ENCODE measurements at regions not wholly inside any gene's neighbourhood (a gene's known extent, or its start where the extent isn't known, plus 50 kb on each side); places are given as distances from the start of the nearest gene placed in this dataset.

DNA sequence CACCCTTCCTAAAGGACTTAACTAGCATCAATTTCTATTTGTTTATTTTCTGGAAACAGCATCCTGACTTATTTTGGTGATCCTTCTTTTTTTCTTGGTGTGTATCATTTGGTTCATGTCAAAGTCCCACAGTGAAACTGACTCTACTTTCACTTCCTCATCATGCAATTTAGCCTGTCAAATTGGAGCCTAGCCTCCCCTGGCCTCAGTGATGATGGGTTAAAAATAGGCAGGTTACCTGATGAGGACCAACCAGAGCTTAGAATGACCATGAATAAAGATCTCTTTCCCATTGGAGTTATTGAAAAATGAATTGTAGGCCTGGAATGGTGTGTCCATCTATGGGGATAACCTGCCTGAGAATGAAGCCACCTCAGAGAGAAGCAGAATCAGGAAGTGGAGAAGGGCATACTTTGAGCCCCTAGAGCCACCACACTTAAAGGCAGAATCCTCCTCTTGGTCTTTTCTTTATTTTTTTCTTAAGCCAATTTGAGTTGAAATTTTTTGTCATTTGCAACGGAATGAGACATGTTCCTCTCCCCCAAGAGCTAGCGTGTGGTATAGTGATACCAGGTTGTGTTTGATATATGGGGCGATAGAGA lies 105.6 kb downstream of the BTBD3 start:
- DNase-seq, result no peak

DNA sequence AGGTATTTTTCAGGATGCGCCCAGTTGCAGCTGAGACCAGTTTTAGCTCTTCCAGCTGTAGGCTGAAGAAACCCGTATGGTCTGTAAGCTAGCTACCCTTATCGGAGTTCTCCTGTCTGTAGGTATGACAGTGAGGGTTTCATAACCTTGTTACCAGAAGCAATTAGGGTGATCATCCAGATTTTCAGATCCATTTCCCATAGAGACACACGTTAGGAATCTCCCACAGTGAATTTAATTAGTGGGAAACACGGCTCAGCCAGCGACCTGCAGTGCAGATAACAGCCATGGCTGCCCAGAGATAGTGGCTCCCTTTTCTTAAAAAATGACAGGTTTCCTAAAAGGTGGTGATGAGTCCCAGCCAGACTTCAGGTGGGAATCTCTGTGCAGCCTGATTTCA lies 111.1 kb downstream of the BTBD3 start:
- DNase-seq, result no peak

DNA sequence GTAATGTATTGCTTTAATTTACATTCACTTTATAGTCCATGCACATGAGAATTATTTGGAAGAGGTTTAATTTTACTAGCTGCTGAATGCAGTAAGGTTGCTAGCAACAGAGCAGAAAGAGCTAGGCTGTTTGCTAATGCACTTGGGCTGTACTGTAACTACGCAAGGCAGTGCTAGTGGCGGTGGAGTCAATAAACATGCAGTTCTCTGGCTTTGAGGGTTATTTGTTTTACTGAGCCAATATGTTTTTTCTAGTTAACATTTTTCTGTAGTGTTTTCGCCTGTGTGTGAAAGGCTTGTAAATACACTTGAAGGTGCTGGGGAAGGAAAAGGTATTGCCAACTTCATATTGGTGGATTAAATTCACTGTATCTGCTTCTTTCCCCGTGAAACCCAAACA lies 112.8 kb downstream of the BTBD3 start:
- no peak for DNase-seq

DNA sequence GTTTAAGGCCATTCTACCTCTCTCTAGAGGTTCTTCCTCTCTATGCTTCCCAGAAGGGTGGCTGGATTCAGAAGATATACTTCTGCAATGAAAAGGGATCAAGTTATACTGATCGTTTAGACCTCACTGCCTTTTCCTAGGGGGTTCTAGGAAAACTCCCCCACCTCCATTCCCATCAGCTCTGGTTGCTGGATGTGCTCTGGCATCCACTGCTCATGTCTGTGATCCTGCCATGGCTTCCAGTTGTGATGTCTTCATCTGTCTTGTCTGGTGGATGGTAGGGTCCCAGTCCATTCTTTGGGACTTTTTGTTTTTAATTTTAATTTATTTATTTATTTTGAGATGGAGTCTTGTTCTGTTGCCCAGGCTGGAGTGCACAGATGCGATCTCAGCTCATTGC lies 118.4 kb downstream of the BTBD3 start:
- DNase-seq, result no peak

DNA sequence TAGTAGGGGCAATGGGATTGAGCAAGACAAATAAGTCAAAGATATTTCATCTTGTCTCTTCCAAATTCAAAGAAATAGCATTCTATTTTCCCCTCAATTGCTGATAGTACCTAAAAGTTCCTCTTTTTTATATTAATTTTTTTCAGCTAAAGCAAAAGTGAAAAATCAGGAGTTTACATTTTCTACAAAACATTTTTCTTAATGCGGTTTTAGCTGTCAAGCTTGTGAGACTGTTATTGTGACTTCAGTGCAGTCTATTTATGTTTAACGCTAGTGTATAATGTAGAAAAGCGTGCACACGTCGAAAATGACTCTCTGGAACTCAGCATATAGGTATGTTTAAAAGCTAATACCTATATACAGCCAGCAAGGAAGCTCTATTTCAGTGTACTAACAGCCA lies 119.8 kb downstream of the BTBD3 start:
- DNase-seq, result no peak

DNA sequence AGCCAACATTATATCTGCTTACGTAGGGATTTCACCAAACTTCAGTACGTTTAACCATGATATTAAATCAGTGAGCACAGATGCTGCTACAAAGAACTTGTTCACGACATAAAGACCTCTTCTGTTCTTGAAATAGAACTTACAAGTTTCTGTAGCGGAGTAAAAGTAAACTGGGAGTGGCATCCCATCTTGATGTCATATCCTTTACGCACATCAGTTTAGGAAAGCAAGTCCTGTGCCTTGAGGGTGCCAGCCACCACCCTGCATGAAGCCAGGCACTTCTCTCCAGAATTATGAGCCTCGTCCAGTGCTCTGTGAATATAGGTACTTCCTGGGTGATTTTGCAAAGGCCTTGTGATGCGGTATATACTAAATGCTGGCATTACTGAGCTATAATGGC lies 122.6 kb downstream of the BTBD3 start:
- no peak for DNase-seq

DNA sequence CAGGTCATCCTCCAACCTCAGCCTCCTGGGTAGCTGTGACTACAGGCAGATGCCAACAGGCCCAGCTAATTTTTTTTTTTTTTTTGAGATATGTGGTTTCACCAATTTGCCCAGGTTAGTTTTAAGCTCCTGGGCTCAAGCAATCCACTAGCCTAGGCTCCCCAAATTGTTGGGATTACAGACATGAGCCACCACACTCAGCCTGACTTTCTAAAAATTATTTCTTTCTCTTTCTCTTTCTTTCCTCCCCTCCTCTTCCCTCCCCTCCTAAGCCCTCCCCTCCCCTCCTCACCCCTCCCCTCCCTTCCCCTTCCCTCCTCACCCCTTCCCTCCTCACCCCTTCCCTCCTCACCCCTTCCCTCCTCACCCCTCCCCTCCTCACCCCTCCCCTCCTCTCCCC lies 127.3 kb downstream of the BTBD3 start:
- DNase-seq, result no peak

DNA sequence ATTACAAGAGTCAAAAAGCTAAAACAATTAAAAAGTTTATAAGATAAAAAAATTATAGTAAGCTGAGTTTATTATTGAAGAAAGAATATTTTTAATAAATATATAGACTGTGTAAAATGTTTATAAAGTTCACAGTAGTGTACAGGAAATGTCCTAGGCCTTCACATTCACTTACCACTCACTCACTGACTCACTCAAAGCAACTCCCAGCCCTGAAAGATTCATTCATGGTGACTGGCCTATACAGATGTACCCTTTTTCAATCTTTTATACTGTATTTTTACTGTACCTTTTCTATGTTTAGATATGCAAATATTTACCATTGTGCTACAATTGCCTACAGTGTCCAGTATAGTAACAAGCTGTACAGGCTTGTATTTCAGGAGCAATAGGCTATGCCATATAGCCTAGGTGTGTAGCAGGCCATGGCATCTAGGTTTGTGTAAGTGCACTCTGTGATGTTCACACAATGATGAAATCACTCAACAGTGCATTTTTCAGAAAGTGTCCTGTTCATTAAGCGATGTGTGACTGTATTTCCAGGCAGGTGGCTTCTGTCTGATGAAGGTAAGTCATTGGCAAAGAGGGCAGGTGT lies 130.2 kb downstream of the BTBD3 start:
- no peak for DNase-seq

DNA sequence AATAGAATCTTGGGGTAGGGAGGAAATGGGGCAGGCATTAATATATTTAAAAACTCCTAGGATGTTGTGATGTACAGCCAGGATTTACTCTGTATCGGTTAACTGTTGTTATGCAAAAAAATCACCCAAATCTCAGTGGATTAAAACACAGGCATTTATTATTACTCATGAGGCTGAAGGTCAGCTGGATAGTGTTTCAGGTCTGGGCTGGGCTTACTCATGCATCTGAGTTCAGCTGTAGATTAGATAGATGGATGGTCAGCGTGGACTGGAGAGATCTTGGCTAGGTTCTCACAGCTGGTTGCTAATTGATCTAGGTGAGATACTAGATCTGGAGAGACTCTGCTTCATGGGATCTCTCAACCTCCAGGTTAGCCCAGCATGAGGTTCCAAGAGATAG lies 131.4 kb downstream of the BTBD3 start:
- DNase-seq, result no peak

DNA sequence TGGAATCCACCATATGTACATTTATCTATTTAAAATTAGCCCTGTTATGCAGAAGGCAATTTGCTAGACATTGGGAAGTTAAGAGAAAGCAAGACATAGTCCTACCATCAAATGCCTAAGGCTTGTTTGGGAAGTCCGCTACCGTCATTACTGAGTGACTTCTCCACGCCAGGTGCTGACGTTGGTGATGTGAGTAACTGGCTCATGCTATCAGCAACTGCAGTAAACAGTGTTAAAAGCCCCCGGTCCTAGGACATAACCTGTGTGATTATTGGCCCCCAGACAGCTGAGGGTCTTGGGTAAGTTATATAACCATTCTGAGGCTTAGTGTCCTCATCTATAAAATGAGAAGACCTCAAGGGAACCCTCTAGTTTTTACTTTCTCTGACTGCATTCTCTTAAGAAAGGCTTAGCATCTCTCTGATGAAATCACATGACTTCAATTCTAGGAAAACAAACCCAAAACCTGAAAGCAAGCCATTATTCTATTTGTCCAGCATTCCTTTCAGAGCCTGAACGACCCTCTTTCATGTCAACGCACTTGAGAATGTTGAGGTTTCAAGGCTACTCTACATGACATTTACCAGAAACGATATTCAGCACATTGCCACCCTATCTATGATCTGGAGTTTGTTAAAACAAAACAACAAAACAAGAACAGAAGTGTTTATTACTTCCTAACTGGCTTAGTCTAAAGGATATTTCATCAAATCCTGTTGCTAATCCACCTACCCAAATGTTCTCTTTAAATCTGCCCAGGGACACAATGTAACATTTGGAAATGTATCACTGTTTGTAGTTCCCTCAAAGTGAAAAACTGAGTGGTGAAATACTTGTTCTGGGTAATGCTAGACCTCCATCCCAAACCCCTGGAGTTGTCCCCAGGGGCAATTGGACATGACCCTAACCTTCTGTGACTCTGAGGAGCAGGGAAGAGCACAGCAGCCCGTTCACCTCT lies 133.8 kb downstream of the BTBD3 start:
- DNase-seq, result no peak

DNA sequence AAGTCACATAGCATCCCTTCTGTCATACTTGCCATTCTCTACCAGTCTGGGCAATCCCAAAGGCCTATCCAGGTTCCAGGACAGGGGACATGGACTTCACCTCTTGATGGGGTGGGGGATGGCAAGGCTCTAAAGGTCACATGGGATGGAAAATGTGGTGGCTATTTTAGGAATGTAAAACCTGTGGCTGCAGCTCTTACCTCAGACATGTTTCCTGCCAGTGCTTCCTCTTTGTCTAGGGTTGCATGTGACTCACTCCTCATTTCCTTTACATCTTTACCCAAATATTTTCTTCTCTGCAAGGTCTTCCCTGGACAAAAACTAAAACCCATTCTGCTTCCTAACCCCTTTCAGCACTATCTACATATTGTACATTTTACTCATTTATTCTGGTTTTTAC lies 135.7 kb downstream of the BTBD3 start:
- no peak for DNase-seq

DNA sequence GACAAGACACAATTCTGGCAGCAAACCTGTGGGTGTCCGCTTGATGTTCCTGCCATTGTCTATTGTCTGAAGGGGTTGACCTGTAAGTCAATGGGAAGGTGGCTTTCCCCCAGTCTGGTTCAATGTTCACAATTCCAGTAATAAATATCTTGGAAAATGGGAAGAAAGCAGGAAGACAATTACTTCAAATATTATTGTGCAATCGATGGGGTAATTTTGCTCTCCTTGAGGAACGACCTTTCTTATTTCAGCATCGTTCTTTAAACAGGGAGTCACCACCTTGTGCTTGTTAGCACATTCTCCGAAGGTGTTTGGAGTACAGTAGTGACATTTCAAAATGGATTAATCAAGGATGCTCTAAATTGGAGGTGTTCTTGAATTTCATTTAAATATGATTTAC lies 136.9 kb downstream of the BTBD3 start:
- DNase-seq, result no peak

DNA sequence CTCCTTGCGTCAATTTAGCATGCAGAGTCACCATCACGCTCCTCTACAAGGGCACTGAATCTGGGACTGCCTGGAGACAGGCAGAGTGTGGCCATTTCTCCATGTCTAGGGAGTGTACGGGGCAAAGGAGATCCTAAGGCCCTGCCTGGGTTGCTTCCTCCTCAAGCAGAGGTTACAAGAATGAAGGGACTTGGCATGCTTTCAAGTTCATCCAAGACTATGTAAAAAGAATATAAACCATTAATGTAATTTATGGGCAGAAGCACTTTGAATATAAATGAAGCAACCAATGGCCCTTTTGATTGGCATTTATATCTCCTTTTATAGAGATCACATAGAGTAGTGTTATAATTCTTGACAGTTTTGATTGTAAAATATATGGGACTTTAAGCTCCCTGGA lies 137.5 kb downstream of the BTBD3 start:
- DNase-seq, result no peak

DNA sequence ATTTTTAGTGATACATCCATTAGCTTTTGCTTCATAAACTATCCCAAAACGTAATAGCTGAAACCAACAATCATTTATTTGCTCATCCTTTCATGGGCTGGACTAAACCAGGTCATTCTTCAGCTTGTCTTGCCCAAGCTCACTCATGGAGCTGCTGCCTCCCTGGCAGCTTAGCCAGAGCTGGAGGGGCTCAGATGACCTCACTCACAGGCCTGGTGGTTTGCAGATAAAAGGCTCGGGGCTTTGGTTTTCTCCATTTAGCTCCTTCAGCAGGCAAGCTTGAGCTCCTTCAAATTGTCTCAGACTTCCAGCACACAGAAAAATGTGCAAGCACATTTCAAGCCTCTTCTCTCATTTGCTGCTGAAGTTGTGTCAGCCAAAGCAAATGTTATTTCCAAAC lies 139.1 kb downstream of the BTBD3 start:
- no peak for DNase-seq

DNA sequence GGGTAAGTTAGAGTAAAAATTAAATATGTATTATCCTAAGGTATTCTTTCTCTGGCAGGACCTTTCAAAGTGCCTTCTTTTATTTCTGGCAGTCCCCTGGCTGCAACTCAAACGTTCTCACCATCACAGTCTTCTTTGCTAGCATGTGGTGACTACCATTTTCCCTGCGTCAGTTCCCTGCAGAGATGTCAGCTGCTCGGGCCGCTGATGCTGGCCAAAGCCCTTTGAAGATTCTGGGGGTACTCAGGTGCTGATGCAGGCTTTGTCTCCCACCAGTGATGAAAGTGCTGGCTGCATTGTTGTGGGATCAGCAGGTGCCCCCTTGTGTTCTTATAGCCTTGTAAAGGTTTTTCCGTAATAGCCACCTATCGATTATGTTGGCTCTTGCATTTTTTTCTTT lies 140.1 kb downstream of the BTBD3 start:
- DNase-seq, result no peak

DNA sequence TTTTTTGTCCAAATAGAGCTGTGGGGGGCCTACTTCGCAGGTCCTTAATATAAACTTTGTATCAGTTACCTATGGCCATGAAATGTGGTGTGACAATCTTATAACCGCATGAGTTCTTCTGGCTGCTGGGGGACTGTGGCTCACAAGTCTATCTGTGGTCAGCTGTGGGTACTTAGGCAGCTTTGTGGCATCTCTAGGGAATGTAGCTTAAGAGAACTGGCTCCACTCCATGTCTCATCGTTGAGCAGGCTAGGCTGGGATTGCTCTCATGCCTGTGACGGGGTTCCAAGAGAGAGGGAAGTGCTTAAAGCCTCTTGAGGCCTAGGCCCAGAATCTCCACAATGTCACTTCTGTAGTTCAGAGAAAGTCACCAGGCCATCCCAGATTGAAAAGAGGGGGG lies 140.5 kb downstream of the BTBD3 start:
- DNase-seq, result no peak

DNA sequence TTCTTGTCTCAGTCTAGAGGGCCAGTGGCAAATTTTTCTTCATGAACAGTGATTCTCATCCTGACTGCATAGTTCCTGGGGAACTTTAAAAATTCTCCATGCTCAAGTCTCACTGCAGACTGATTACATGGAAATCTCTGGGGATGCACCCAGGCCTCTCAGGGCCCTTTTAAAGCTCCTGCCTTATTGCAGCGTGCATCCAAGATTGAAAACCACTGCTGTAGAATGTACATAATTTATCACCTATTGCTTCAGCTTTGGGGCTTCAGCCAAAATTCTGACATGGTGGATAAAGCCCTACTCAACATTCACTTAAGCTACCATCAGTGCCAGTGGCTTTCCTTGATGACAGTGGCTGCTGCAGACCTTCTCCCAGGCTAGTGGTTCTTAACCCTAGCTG lies 143.8 kb downstream of the BTBD3 start:
- DNase-seq, result no peak

DNA sequence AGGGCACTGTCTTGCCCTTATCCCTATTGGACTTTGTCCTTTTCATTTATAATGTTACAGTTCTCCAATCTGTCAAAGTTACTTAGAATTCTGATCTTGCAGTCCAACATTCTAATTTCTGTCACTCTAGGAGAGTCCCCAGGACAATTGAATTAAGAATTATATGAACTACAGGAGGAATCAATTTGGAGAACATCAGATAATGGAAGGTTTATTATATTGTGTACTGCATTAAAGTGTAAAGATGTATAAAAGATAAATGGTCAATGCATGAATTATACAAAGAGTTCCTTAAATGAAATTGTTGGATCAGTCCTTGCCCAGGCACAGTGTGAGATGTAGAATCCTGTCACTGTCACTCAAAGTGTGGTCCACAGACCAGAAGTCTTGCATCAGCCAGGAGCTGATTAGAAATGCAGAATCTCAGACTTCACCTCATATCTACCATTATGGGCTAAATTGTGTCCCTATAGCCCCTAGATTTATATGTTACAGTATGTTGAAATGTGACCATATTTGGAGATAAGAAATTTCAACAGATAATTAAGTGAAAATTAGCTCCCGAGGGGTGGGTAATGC lies 145.5 kb downstream of the BTBD3 start:
- no peak for DNase-seq

DNA sequence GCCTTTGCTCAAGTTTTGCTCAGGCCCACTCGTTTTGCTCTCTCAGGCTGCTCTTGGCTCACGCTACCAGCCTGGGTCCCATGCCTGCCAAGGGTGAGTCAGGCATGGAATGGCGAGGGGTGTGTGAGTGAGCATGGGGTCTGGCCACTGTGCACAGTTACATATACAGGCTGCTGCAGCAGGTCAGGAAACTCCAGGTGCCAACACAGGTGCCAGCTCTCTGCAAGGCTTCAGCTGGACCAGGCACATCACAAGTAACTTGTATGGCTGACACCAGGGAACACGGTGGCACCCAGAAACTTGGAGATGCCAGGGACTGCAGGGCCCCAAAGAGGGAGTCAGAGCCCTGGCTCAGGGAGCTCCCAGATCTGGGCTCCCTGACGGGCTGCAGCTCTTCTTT lies 146.8 kb downstream of the BTBD3 start:
- no peak for DNase-seq

DNA sequence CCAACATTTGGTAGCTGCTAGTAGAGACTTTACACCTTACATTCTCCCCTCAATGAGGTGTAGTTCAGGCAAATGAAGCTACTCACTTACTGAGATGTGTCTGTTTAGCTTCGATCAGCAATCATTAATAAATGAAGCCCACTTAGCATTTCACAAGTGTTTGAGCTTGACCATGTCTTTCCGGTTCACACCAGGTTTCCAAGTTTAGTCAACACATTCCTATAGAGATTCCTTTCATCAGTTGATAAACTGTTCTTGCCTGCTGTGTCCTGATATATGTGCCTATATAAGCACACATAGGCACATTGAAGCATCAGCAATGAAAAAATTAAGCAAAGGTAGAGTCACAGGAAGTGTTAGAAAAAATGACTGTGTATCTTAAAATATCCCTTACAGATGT lies 150.0 kb downstream of the BTBD3 start:
- no peak for DNase-seq

DNA sequence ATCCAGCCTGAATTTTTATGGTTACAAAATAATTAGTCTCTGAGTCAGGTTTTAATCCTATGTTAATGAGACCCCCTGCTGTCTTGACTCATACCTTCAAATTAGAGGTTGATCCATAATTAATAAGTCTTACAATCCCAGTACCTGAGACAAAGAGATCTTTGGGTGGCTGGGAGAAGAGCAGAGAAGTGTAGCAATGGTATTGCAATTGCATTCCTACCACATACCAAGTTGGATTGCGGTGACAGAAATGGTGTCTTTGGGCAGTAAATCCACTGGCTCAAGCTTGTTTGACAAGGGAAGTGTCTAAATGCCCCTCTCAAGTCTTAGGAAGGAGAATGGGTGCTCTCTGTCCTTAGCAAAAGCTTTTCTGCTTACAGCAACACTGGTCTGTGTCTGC lies 150.4 kb downstream of the BTBD3 start:
- no peak for DNase-seq

DNA sequence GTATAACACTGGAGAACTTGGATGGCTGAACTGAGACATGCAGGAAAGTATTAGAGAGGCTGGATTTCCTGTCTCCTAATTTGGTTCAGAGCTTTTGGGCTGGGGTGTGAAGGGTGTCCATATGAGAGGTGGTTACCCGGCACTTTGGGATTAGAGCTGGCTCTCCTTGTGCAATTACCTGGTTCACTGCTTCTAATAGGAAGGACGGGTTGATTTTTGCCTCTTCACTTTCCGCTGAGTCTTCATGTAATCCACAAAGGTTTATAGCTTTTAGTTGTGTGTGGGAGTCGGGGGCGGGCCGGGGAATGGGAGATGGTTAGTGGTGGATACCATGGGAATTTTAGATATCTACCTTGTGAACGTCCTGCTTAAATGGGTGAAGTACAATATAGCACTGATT lies 151.5 kb downstream of the BTBD3 start:
- no peak for DNase-seq

DNA sequence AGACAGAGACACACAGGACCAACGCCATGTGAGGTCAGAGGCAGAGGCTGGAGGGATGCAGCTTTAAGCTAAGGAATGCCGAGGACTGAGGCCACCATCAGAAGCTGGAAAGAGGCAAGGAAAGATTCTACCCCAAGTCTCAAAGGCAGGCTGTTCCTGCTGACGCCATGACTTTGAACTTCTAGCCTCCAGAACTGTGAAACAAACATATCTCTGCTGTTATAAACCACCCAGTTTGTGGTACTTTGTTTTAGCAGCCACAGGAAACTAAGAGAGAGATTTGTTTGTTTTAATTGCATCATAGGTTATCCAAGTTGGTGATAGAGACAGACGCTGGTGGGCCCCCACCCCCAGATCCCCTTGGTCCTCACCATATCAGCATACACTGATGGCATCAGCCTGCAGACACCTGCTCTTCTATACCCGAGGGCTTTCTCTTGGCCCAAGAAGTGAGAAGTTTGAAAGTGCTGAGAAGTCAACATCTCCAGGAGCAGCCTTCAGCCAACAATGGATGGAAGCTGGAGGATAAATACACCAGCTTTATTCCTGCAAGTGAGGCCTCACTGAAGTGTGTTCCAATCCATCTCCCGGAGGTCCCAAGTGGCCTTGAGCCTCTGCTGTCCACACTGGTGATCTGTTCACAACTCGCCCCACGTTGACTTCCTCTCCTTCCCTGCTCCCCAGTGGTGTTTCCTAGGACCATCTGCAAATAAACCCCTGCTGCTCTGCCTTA lies 154.7 kb downstream of the BTBD3 start:
- DNase-seq, result no peak

Data from activated CD4-positive, alpha-beta T cell treated with anti-CD3 and anti-CD28 coated beads for 48 hours (primary cell).